GM12872 (cell line): ENCODE measurements at regions not wholly inside any gene's neighbourhood (a gene's known extent, or its start where the extent isn't known, plus 50 kb on each side); places are given as distances from the start of the nearest gene placed in this dataset.

Source experiments
- TF ChIP-seq, protein P1 (sequence below): IDR thresholded peaks from 3 replicates; pipeline ENCODE4 v1.5.1; 2011; ENCODE audit warnings: low read depth, mild to moderate bottlenecking, low read length, moderate library complexity; ENCODE audit not compliant: insufficient read depth

DNA sequence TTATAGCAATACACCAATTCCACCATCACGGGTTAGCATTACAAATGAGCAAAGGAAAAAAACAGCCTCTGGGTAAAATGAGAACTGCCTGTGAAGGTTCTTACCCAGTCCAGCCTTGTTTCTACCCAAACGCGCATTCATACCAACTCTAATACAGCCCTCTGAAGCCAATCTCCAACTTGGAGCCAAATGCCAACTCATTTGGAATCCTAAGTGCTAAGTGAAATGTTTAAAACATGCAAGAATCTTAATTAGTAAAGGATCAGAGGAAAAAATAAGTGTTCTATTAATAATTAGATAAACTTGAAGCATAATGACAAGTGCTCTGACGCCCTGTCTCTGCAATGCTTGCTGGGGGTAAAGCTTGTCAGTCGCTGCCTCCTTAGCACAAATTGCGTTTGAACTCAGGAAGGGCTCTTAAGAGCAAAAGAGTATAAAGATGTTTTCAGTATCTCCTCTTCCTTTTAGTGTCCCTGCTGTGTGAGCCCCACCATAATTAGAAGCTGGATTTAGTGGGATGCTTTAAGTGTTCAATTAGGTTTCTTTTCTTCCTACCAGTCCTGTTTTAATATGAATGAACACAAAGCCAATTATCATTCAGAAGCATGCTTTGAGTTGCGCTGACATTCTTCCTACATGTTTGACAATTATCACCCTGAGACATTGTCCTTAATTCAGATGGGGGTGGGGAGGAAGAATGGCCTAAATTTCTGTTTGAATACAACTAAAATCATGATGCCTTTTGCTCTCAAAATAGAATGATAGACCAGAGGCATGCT lies 537.6 kb downstream of the DTWD2 start:
- TF ChIP-seq, protein P1, sequence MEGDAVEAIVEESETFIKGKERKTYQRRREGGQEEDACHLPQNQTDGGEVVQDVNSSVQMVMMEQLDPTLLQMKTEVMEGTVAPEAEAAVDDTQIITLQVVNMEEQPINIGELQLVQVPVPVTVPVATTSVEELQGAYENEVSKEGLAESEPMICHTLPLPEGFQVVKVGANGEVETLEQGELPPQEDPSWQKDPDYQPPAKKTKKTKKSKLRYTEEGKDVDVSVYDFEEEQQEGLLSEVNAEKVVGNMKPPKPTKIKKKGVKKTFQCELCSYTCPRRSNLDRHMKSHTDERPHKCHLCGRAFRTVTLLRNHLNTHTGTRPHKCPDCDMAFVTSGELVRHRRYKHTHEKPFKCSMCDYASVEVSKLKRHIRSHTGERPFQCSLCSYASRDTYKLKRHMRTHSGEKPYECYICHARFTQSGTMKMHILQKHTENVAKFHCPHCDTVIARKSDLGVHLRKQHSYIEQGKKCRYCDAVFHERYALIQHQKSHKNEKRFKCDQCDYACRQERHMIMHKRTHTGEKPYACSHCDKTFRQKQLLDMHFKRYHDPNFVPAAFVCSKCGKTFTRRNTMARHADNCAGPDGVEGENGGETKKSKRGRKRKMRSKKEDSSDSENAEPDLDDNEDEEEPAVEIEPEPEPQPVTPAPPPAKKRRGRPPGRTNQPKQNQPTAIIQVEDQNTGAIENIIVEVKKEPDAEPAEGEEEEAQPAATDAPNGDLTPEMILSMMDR: no peak

DNA sequence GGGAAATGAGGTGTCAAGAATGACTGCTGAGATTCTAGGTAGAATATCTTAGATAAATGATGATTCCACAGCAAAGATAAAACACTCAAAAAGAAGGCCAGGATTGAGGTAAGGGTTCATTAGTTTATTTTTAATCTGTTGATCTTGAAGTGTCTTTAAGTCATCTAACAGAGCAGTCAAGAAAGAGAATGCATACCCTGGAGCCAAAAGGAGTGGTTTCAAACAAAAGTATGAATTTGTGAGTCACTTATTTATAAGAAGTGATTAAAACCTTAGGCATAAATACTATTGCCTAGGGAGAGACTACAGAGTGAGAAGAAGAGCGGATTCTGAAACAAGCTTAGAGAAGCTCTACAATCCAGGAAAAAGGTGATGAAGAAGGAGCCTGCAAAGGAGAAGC lies 541.0 kb downstream of the DTWD2 start:
- TF ChIP-seq, protein P1: no peak

DNA sequence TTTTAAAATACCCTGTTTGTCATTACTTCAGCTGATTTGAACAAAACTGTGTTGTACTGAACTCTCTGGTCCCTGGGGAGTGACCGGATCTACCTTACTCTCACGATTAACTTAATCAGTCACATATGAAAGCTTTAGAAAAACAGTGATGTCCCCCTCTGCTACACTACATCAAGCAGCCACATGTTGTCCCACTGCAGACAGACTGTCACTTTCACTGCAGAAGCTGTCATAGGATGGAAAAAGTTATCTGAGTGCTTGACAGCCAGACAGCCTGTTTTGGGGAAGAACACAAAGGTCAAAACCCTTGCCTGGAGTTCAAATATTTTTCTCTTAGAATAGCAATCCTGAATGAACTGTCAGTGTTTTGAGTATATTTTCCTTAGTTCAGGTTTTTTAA lies 546.4 kb downstream of the DTWD2 start:
- TF ChIP-seq, protein P1: no peak

DNA sequence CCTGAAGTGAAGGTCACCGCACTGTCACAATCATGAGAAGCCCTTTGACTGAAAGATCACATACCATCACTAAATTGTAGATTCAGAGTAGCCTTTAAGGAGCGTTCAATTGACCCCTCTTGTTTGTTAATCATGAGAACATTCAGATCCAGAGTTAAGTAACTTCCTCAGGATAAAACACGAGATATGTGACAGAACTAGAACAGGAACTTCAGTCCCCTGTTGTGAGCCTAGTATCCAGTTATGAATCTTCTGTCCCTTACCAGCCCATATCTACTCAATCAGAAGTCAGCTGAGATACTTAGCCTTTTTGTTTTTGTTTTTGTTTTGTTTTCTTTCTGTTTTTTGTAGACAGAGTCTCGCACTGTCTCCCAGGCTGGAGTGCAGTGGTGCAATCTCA lies 547.3 kb downstream of the DTWD2 start:
- TF ChIP-seq, protein P1: no peak

GRCh38 chr5:118440496-118440895 lies 547.9 kb downstream of the DTWD2 start:
- TF ChIP-seq, protein P1: no peak

DNA sequence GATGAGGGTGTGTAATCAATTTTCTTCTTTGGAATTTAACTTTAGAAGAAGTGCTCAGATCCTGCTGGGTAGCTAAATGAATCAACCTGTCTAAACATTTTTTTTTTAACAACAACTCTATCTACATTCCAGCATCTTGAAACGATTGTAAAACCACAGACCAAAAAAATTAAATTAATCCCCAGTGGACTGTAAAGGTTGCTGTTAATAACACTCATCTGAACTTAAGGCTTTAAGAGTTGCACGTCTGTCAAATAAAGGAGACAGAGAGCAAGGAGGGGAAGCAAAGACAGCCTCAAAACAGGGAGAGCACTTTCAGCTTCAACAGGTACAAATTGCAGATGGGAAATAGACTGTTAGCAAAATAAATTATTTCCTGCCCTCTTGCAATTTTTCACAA lies 548.5 kb downstream of the DTWD2 start:
- TF ChIP-seq, protein P1: no peak

DNA sequence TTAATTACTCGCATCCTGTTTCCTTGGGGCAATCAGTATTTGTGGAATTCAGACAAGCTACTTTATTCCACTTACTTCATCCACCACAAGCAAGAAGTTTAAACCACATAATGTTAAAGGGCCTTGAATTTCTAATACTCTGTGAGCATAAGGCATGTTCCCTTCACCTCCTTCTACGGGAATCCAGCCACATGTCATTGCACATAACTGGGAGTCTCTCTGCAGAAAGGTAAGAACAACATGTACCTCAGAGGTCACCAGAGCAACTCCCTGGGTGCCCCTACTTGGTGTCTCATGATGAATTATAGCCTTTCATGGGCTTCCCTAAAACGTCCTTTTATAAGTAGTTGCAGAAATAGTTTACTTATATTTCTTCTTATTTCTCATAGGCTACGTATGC lies 553.2 kb downstream of the DTWD2 start:
- TF ChIP-seq, protein P1: no peak
